ENCODE measurements at regions not wholly inside any gene's neighbourhood (a gene's known extent, or its start where the extent isn't known, plus 50 kb on each side); places are given as distances from the start of the nearest gene placed in this dataset.

GRCh38 chr4:124090021-124090420, 622.5 kb downstream of the ANKRD50 start:
- TF ChIP-seq POLR2A (IDR thresholded peaks at IDR 0.05; ENCODE audit: low read length): no peak
- no peak for TF ChIP-seq GATA1 (IDR thresholded peaks at IDR 0.05; ENCODE audit: low read depth, low read length)

All from erythroblast (primary cell).